Osteocyte (in vitro differentiated cells): ENCODE measurements at regions not wholly inside any gene's neighbourhood (a gene's known extent, or its start where the extent isn't known, plus 50 kb on each side); places are given as distances from the start of the nearest gene placed in this dataset.
"Not testable (repeated sequence)": the region's sequence is repeated elsewhere in the genome, so short reads cannot be mapped to it uniquely, and the experiment has no call there.

Experiments
- DNase-seq: peaks from one replicate; pipeline ENCODE4 v3.0.0; 2021; ENCODE audit warnings: mixed read lengths; ENCODE audit not compliant: unreplicated experiment; ENCODE audit errors: extremely low spot score
- H3K27ac Mint-ChIP-seq: one replicate; pipeline ENCODE4 v1.8.0; 2021; ENCODE audit warnings: mild to moderate bottlenecking, mixed read lengths; ENCODE audit not compliant: unreplicated experiment
- H3K27me3 Mint-ChIP-seq: one replicate; pipeline ENCODE4 v1.8.0; 2021; ENCODE audit warnings: mixed read lengths; ENCODE audit not compliant: unreplicated experiment
- H3K36me3 Mint-ChIP-seq: one replicate; pipeline ENCODE4 v1.8.0; 2021; ENCODE audit warnings: mixed read lengths; ENCODE audit not compliant: unreplicated experiment
- H3K4me1 Mint-ChIP-seq: one replicate; pipeline ENCODE4 v1.8.0; 2021; ENCODE audit warnings: mixed read lengths; ENCODE audit not compliant: unreplicated experiment
- H3K4me3 Mint-ChIP-seq: one replicate; pipeline ENCODE4 v1.8.0; 2021; ENCODE audit warnings: mild to moderate bottlenecking, moderate library complexity, mixed read lengths; ENCODE audit not compliant: unreplicated experiment
- H3K9me3 Mint-ChIP-seq: one replicate; pipeline ENCODE4 v1.8.0; 2021; ENCODE audit warnings: mixed read lengths; ENCODE audit not compliant: unreplicated experiment
- CTCF ChIP-seq: fragments of 200-600 bp; sonication (generic); IDR thresholded peaks from 2 replicates; pipeline ENCODE4 v1.5.0; 2021; ENCODE audit warnings: antibody characterized with exemption, mild to moderate bottlenecking, moderate library complexity

- H3K27me3 Mint-ChIP-seq, result no peaks in the 10 kb centered on the region
- H3K27ac Mint-ChIP-seq, result no peak overlapping the region
- no peak for DNase-seq
- no peaks in the 10 kb centered on the region for H3K4me1 Mint-ChIP-seq
- H3K9me3 Mint-ChIP-seq, result no peaks in the 10 kb centered on the region
- no peak for TF ChIP-seq CTCF
- H3K4me3 Mint-ChIP-seq, result no peak overlapping the region
- H3K36me3 Mint-ChIP-seq, result no peaks in the 10 kb centered on the region
Observed at GRCh38 chr5:6286404-6286803, 91.9 kb downstream of the MED10 start.

GRCh38 chr5:6284491-6284890 is 93.9 kb downstream of the MED10 start:
- not testable (repeated sequence) for H3K4me3 Mint-ChIP-seq

DNA sequence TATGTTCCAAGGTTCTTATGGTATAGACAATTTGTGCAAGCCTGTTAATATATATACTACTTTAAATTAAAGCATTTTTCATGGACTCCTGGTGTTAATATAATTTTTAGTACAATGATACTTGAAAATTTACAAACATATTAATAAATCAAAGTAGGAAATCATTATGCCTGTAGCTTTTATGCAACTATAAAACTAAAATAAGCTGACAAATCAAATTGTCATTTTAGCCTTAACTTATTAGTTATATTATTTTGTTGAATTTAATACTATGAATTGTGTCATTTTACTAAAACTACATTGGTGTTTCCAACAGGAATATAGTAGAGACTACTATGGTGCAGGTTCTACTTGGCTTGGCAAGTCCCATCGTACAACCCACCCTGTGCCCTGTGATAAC is 96.0 kb downstream of the MED10 start:
- no peak overlapping the region for H3K4me3 Mint-ChIP-seq

More at GRCh38 chr5:6284491-6284890, 93.9 kb downstream of the MED10 start:
- H3K27ac Mint-ChIP-seq, H3K9me3 Mint-ChIP-seq, DNase-seq, H3K27me3 Mint-ChIP-seq, H3K36me3 Mint-ChIP-seq, H3K4me1 Mint-ChIP-seq: not testable (repeated sequence)

GRCh38 chr5:6281818-6282217 is 96.5 kb downstream of the MED10 start:
- TF ChIP-seq CTCF, result no peak
- Mint-ChIP-seq H3K27me3 (no peaks in the 10 kb centered on the region), H3K27ac (no peak overlapping the region)

More for the DNA sequence above, 96.0 kb downstream of the MED10 start:
- no peaks in the 10 kb centered on the region for H3K4me1 Mint-ChIP-seq
- TF ChIP-seq CTCF, result no peak
- no peak for DNase-seq
- no peaks in the 10 kb centered on the region for H3K27me3 Mint-ChIP-seq
- no peaks in the 10 kb centered on the region for H3K36me3 Mint-ChIP-seq
- no peaks in the 10 kb centered on the region for H3K9me3 Mint-ChIP-seq
- H3K27ac Mint-ChIP-seq, result no peak overlapping the region

GRCh38 chr5:6280425-6281100 is 97.8 kb downstream of the MED10 start:
- Mint-ChIP-seq H3K36me3 (no peaks in the 10 kb centered on the region), H3K4me1 (no peaks in the 10 kb centered on the region), H3K27me3 (no peaks in the 10 kb centered on the region), H3K27ac (no peak overlapping the region), H3K9me3 (no peaks in the 10 kb centered on the region), H3K4me3 (no peak overlapping the region)
- no peak for TF ChIP-seq CTCF
- no peak for DNase-seq

More at GRCh38 chr5:6281818-6282217, 96.5 kb downstream of the MED10 start:
- H3K9me3 Mint-ChIP-seq, result no peaks in the 10 kb centered on the region
- no peak for DNase-seq
- H3K36me3 Mint-ChIP-seq, result no peaks in the 10 kb centered on the region
- H3K4me3 Mint-ChIP-seq, result no peak overlapping the region
- no peaks in the 10 kb centered on the region for H3K4me1 Mint-ChIP-seq
